ENCODE measurements at regions not wholly inside any gene's neighbourhood (a gene's known extent, or its start where the extent isn't known, plus 50 kb on each side); places are given as distances from the start of the nearest gene placed in this dataset.

- Histone ChIP-seq H3K4ac (replicated peaks; ENCODE audit: insufficient read length, low read depth, low read length) (no peak overlapping the region), H2AFZ (ENCODE audit: low read length) (no peak overlapping the region), H2BK5ac (ENCODE audit: low read depth, low read length) (no peak overlapping the region), H3K36me3 (ENCODE audit: control insufficient read depth in 2 of 4, insufficient read depth in 4 of 4, low read length in 3 of 4) (no peaks in the 10 kb centered on the region; a peak in 1 of 8 replicates), H2BK12ac (ENCODE audit: low read depth, low read length) (no peak overlapping the region), H3K27ac (ENCODE audit: low read depth, low read length) (no peak overlapping the region), H3K56ac (replicated peaks; ENCODE audit: insufficient read length, low read depth, low read length) (no peak overlapping the region), H3K14ac (ENCODE audit: insufficient read length) (no peak overlapping the region), H3K23ac (ENCODE audit: insufficient read length) (no peak overlapping the region), H2BK15ac (ENCODE audit: low read length) (no peak overlapping the region), H4K20me1 (replicated peaks in 1 of 2; ENCODE audit: control insufficient read depth in 1 of 2, insufficient read depth in 2 of 2, low read length in 2 of 2) (no peaks in the 10 kb centered on the region), H2AK5ac (ENCODE audit: low read depth, low read length) (no peak overlapping the region), H2BK120ac (replicated peaks; ENCODE audit: low read depth, low read length) (no peak overlapping the region), H3K23me2 (ENCODE audit: low read depth, low read length) (no peaks in the 10 kb centered on the region), H4K8ac (ENCODE audit: extremely low read depth, insufficient read depth, low read length) (no peak overlapping the region), H3K9me3 (ENCODE audit: insufficient read depth in 2 of 2, low read depth in 1 of 2, low read length in 1 of 2) (no peaks in the 10 kb centered on the region), H3K79me2 (ENCODE audit: control insufficient read depth in 1 of 2, insufficient read depth in 2 of 2, low read length in 2 of 2) (no peaks in the 10 kb centered on the region), H3K18ac (ENCODE audit: extremely low read depth, low read length) (no peak overlapping the region), H4K5ac (ENCODE audit: insufficient read length, low read depth, low read length) (no peak overlapping the region), H3K4me3 (ENCODE audit: extremely low read depth in 1 of 4, insufficient read depth in 2 of 4, low read depth in 3 of 4, low read length in 4 of 4) (no peak overlapping the region), H3K79me1 (ENCODE audit: low read depth, low read length) (no peaks in the 10 kb centered on the region), H2BK20ac (ENCODE audit: low read length) (no peak overlapping the region), H3K27me3 (replicated peaks in 1 of 4; ENCODE audit: control insufficient read depth in 3 of 4, extremely low read depth in 1 of 4, insufficient read depth in 3 of 4, low read length in 3 of 4) (no peaks in the 10 kb centered on the region), H3K4me2 (ENCODE audit: insufficient read depth in 1 of 2, low read depth in 2 of 2, low read length in 2 of 2) (no peak overlapping the region), H3K9ac (replicated peaks in 1 of 4; ENCODE audit: extremely low read depth in 1 of 4, low read depth in 3 of 4, low read length in 3 of 4) (no peak overlapping the region), H4K91ac (replicated peaks; ENCODE audit: insufficient read length, low read length) (no peak overlapping the region), H3K4me1 (replicated peaks in 1 of 4; ENCODE audit: control insufficient read depth in 3 of 4, insufficient read depth in 4 of 4, low read length in 3 of 4) (no peaks in the 10 kb centered on the region)
- DNase-seq (ENCODE audit: low read depth in 1 of 2, low spot score in 2 of 2) (no peak), FAIRE-seq (no peak)
- no peak for TF ChIP-seq RNF2 (IDR thresholded peaks at IDR 0.05; ENCODE audit: borderline replicate concordance, low read depth, low read length, missing control alignments, poor library complexity, severe bottlenecking)
- TF ChIP-seq ASH2L (IDR thresholded peaks at IDR 0.05; ENCODE audit: low read length), result no peak
- no peak for TF ChIP-seq SIN3A (conservative IDR thresholded peaks at IDR 0.05 in 1 of 2, IDR thresholded peaks at IDR 0.05 in 1 of 2; ENCODE audit: low read depth in 1 of 2, low read length in 2 of 2)
- TF ChIP-seq POLR2A (IDR thresholded peaks at IDR 0.05; ENCODE audit: control extremely low read depth in 1 of 2, low read depth in 2 of 2, low read length in 2 of 2), result no peak
- no peak for TF ChIP-seq RFX5 (IDR thresholded peaks at IDR 0.05; ENCODE audit: borderline replicate concordance, low read depth, low read length)
- no peak for TF ChIP-seq TAF1 (IDR thresholded peaks at IDR 0.05; ENCODE audit: low read depth, low read length)
- no peak for TF ChIP-seq SP4 (IDR thresholded peaks at IDR 0.05; ENCODE audit: low read length)
- TF ChIP-seq ATF3 (IDR thresholded peaks at IDR 0.05; ENCODE audit: insufficient read depth, low read depth, low read length), result no peak
- WGBS, 2 experiments (ENCODE audit: extremely low coverage in 1 of 2, insufficient coverage in 1 of 2, insufficient read length in 1 of 2, insufficient replicate concordance in 2 of 2, low coverage in 1 of 2, low lambda C conversion rate in 2 of 2, missing lambda C conversion rate in 1 of 2), result 92% methylated on average over 3 of the region's 3 CpGs; no CpG with 5 or more reads in 1 of the 2 experiments
- CTCF ChIA-PET (ENCODE audit: partially characterized antibody), result no interaction called here
- POLR2A ChIA-PET (ENCODE audit: partially characterized antibody), result no interaction called here
Measured at GRCh38 chr17:70352834-70353233, 183.5 kb downstream of the KCNJ2 start.
